ENCODE measurements at regions not wholly inside any gene's neighbourhood (a gene's known extent, or its start where the extent isn't known, plus 50 kb on each side); places are given as distances from the start of the nearest gene placed in this dataset.

DNA sequence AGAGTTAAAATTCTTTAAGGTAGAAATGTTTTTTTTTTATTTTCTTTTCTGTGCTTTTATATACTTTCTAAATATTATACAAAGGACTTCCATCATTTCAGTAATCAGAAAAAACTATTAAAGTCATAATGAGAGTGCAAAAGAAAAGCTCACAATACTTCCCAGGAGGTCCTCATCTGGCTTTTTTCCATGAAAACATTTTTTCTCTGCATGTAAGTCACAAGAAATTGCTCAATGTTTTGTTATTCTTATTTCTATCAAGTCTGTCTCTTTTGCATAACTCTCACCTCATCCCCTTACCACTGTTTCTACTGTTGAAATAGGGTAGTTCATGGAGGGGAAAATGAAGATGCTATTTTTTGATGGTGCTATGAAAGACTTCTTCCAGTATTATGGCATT lies 375.0 kb downstream of the TMEM232 start:
- no peak overlapping the region for H3K4me2 ChIP-seq (ENCODE audit: low read length)
- no TSS peak for BruUV-seq (replicated peaks)
- intact Hi-C loops (cut with micrococcal nuclease; ENCODE audit: unreplicated experiment) = no loop called here
- no peak overlapping the region for H2AFZ ChIP-seq (ENCODE audit: low read length)
- TF ChIP-seq, protein P1, sequence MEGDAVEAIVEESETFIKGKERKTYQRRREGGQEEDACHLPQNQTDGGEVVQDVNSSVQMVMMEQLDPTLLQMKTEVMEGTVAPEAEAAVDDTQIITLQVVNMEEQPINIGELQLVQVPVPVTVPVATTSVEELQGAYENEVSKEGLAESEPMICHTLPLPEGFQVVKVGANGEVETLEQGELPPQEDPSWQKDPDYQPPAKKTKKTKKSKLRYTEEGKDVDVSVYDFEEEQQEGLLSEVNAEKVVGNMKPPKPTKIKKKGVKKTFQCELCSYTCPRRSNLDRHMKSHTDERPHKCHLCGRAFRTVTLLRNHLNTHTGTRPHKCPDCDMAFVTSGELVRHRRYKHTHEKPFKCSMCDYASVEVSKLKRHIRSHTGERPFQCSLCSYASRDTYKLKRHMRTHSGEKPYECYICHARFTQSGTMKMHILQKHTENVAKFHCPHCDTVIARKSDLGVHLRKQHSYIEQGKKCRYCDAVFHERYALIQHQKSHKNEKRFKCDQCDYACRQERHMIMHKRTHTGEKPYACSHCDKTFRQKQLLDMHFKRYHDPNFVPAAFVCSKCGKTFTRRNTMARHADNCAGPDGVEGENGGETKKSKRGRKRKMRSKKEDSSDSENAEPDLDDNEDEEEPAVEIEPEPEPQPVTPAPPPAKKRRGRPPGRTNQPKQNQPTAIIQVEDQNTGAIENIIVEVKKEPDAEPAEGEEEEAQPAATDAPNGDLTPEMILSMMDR (conservative IDR thresholded peaks at IDR 0.05; ENCODE audit: low read length) = no peak
- TF ChIP-seq EZH2phosphoT487 (IDR thresholded peaks at IDR 0.05; ENCODE audit: borderline replicate concordance, low read depth, low read length) = no peak
- POLR2A ChIA-PET = interaction anchor here (0.6 to 0.7 kb wide), 2 partner anchors 10 to 866 kb away, joined by 3 to 5 read pairs; no protein-coding TSS in a partner anchor
- H3K79me2 ChIP-seq (ENCODE audit: insufficient read depth, low read depth, low read length) = no peaks in the 10 kb centered on the region
- H3K27ac ChIP-seq (ENCODE audit: low read depth, low read length, poor library complexity, severe bottlenecking) = no peak overlapping the region
- CTCF ChIA-PET (ENCODE audit: unreplicated experiment) = no interaction called here
- H3K4me1 ChIP-seq (ENCODE audit: insufficient read depth, low read length, poor library complexity, severe bottlenecking) = no peaks in the 10 kb centered on the region
- no peaks in the 10 kb centered on the region for H3K9me2 ChIP-seq (ENCODE audit: insufficient read depth, low read length)
- no peak for DNase-seq (ENCODE audit: low spot score)
- H3K4me3 ChIP-seq (ENCODE audit: low read depth, low read length, poor library complexity, severe bottlenecking) = no peak overlapping the region
- H4K20me1 ChIP-seq (ENCODE audit: insufficient read depth, low read length) = no peaks in the 10 kb centered on the region
- no peaks in the 10 kb centered on the region for H3K36me3 ChIP-seq (ENCODE audit: insufficient read depth, low read length)
- no peaks in the 10 kb centered on the region for H3K9me3 ChIP-seq (ENCODE audit: low read length)

DNA sequence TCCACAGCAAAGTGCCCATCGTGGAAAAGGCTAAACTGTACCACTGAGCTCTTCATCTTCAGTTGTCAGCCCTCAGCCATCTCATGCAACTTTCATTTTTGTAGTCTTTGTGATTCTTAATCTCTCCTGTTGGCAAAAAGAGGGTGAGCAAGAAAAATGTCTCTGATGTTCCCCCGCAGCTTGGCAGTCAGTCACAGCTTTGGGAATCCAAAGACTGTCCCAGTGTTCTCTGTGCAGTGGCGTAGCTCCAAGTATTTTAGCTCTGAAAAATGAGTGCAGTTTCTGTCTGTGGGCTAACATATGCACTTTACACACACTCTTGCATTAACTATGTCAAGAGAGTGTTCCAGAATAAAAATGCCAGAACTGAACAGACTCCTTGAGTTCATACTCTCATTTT lies 372.2 kb downstream of the TMEM232 start:
- TF ChIP-seq, protein P1 (conservative IDR thresholded peaks at IDR 0.05; ENCODE audit: low read length) = no peak
- TF ChIP-seq EZH2phosphoT487 (IDR thresholded peaks at IDR 0.05; ENCODE audit: borderline replicate concordance, low read depth, low read length) = no peak
- H3K9me3 ChIP-seq (ENCODE audit: low read length) = no peaks in the 10 kb centered on the region
- H4K20me1 ChIP-seq (ENCODE audit: insufficient read depth, low read length) = no peaks in the 10 kb centered on the region
- POLR2A ChIA-PET = no interaction called here
- H3K4me1 ChIP-seq (ENCODE audit: insufficient read depth, low read length, poor library complexity, severe bottlenecking) = no peaks in the 10 kb centered on the region
- CTCF ChIA-PET (ENCODE audit: unreplicated experiment) = no interaction called here
- H3K79me2 ChIP-seq (ENCODE audit: insufficient read depth, low read depth, low read length) = no peaks in the 10 kb centered on the region
- H3K36me3 ChIP-seq (ENCODE audit: insufficient read depth, low read length) = no peaks in the 10 kb centered on the region
- H3K9me2 ChIP-seq (ENCODE audit: insufficient read depth, low read length) = no peaks in the 10 kb centered on the region
- no peak overlapping the region for H3K4me2 ChIP-seq (ENCODE audit: low read length)
- intact Hi-C loops (cut with micrococcal nuclease; ENCODE audit: unreplicated experiment) = no loop called here
- no TSS peak for BruUV-seq (replicated peaks)
- H3K4me3 ChIP-seq (ENCODE audit: low read depth, low read length, poor library complexity, severe bottlenecking) = no peak overlapping the region
- DNase-seq (ENCODE audit: low spot score) = no peak
- no peak overlapping the region for H2AFZ ChIP-seq (ENCODE audit: low read length)
- H3K27ac ChIP-seq (ENCODE audit: low read depth, low read length, poor library complexity, severe bottlenecking) = no peak overlapping the region

GRCh38 chr5:110354915-110355644 lies 371.4 kb downstream of the TMEM232 start:
- no peaks in the 10 kb centered on the region for H3K9me3 ChIP-seq (ENCODE audit: low read length)
- no peaks in the 10 kb centered on the region for H3K9me2 ChIP-seq (ENCODE audit: insufficient read depth, low read length)
- H3K27ac ChIP-seq (ENCODE audit: low read depth, low read length, poor library complexity, severe bottlenecking) = no peak overlapping the region
- H4K20me1 ChIP-seq (ENCODE audit: insufficient read depth, low read length) = no peaks in the 10 kb centered on the region
- BruUV-seq (replicated peaks) = no TSS peak
- TF ChIP-seq EZH2phosphoT487 (IDR thresholded peaks at IDR 0.05; ENCODE audit: borderline replicate concordance, low read depth, low read length) = no peak
- TF ChIP-seq, protein P1 (conservative IDR thresholded peaks at IDR 0.05; ENCODE audit: low read length) = no peak
- POLR2A ChIA-PET = interaction anchor here (0.6 to 0.9 kb wide), 2 partner anchors 39 to 519 kb away, joined by 3 read pairs; no protein-coding TSS in a partner anchor
- H3K4me1 ChIP-seq (ENCODE audit: insufficient read depth, low read length, poor library complexity, severe bottlenecking) = no peaks in the 10 kb centered on the region
- no peak for DNase-seq (ENCODE audit: low spot score)
- CTCF ChIA-PET (ENCODE audit: unreplicated experiment) = no interaction called here
- intact Hi-C loops (cut with micrococcal nuclease; ENCODE audit: unreplicated experiment) = no loop called here
- H2AFZ ChIP-seq (ENCODE audit: low read length) = no peak overlapping the region
- H3K36me3 ChIP-seq (ENCODE audit: insufficient read depth, low read length) = no peaks in the 10 kb centered on the region
- no peak overlapping the region for H3K4me3 ChIP-seq (ENCODE audit: low read depth, low read length, poor library complexity, severe bottlenecking)
- no peaks in the 10 kb centered on the region for H3K79me2 ChIP-seq (ENCODE audit: insufficient read depth, low read depth, low read length)
- no peak overlapping the region for H3K4me2 ChIP-seq (ENCODE audit: low read length)
